ENCODE measurements at regions not wholly inside any gene's neighbourhood (a gene's known extent, or its start where the extent isn't known, plus 50 kb on each side); places are given as distances from the start of the nearest gene placed in this dataset.

DNA sequence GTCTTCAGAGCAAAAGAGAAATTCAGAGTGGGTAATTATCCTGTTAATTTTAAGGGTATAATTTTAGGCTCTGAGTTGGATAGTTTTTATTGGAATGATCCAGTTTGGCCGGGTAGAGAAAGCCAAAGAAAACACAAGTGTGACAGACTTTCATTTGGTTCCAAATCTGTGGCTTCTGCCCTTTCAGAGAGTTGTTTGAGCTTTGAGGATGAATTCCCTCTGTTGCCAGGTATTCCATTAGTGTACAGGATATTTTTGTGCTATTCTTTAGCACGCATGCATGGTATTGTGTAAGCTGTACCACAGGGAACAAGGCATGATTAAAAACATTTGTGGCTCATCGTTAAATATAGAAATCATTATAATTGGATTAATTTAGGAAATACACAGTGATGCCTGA is 384.4 kb downstream of the ADGRL2 start:
- TF ChIP-seq CTCF (IDR thresholded peaks at IDR 0.05): no peak
- no peak for TF ChIP-seq POLR2A (IDR thresholded peaks at IDR 0.05)

All from uterus (tissue), 2 donors.